HL-60 (cell line): ENCODE measurements at regions not wholly inside any gene's neighbourhood (a gene's known extent, or its start where the extent isn't known, plus 50 kb on each side); places are given as distances from the start of the nearest gene placed in this dataset.

Source experiments
- POLR2AphosphoS5 ChIP-seq: IDR thresholded peaks from 2 replicates; pipeline ENCODE4 v1.6.1; 2012; ENCODE audit warnings: low read depth
- TF ChIP-seq, protein P1 (sequence below): IDR thresholded peaks from one replicate; pipeline ENCODE4 v1.5.1; 2011; ENCODE audit warnings: low read length, control low read depth, inconsistent platforms; ENCODE audit not compliant: insufficient read depth

GRCh38 chrY:12357204-12357603, 343.8 kb upstream of the USP9Y start:
- TF ChIP-seq, protein P1, sequence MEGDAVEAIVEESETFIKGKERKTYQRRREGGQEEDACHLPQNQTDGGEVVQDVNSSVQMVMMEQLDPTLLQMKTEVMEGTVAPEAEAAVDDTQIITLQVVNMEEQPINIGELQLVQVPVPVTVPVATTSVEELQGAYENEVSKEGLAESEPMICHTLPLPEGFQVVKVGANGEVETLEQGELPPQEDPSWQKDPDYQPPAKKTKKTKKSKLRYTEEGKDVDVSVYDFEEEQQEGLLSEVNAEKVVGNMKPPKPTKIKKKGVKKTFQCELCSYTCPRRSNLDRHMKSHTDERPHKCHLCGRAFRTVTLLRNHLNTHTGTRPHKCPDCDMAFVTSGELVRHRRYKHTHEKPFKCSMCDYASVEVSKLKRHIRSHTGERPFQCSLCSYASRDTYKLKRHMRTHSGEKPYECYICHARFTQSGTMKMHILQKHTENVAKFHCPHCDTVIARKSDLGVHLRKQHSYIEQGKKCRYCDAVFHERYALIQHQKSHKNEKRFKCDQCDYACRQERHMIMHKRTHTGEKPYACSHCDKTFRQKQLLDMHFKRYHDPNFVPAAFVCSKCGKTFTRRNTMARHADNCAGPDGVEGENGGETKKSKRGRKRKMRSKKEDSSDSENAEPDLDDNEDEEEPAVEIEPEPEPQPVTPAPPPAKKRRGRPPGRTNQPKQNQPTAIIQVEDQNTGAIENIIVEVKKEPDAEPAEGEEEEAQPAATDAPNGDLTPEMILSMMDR, result no peak
- no peak for TF ChIP-seq POLR2AphosphoS5
